H1 (cell line): ENCODE measurements at regions not wholly inside any gene's neighbourhood (a gene's known extent, or its start where the extent isn't known, plus 50 kb on each side); places are given as distances from the start of the nearest gene placed in this dataset.

ENCODE experiments used
- CTCF ChIA-PET: fragments of 300-600 bp; sonication (Branson Sonifier 250); formaldehyde crosslinking; loops from one replicate; lab custom pipeline; 2021; ENCODE audit not compliant: partially characterized antibody; lab: Charles Lee
- POLR2A ChIA-PET: fragments of 300-600 bp; sonication (Branson Sonifier 250); formaldehyde crosslinking; loops from one replicate; lab custom pipeline; 2021; ENCODE audit warnings: inconsistent platforms; ENCODE audit not compliant: partially characterized antibody; lab: Charles Lee
- DNase-seq, 2 experiments: peaks; one replicate each; pipeline versions ENCODE4 v3.0.0 to v3.0.0-alpha.2; 2010 to 2022; ENCODE audit warnings: low spot score in 2 of 2, low read depth in 1 of 2, mixed read lengths in 1 of 2
- FAIRE-seq: peaks from 2 replicates; lab custom pipeline; 2011; peaks lifted over from hg19 to GRCh38; lab: Jason Lieb, UNC
- H2AFZ ChIP-seq: 2 replicates; pipeline ENCODE4 v1.8.1; 2012; ENCODE audit warnings: low read length, inconsistent platforms
- H2AK5ac ChIP-seq: 2 replicates; pipeline ENCODE4 v1.6.1; 2013; ENCODE audit warnings: low read depth, low read length
- H2BK120ac ChIP-seq: replicated peaks from 2 replicates; pipeline ENCODE3; 2013; ENCODE audit warnings: low read depth, low read length, inconsistent platforms
- H2BK12ac ChIP-seq: 2 replicates; pipeline ENCODE4 v1.6.1; 2013; ENCODE audit warnings: low read depth, low read length
- H2BK15ac ChIP-seq: 2 replicates; pipeline ENCODE4 v1.6.1; 2013; ENCODE audit warnings: low read length
- H2BK20ac ChIP-seq: 2 replicates; pipeline ENCODE4 v1.6.1; 2013; ENCODE audit warnings: low read length
- H2BK5ac ChIP-seq: 2 replicates; pipeline ENCODE4 v1.6.1; 2013; ENCODE audit warnings: low read depth, low read length
- H3K14ac ChIP-seq: 2 replicates; pipeline ENCODE4 v1.6.1; 2013; ENCODE audit warnings: inconsistent platforms; ENCODE audit not compliant: insufficient read length
- H3K18ac ChIP-seq: 2 replicates; pipeline ENCODE4 v1.6.1; 2013; ENCODE audit warnings: low read length; ENCODE audit errors: extremely low read depth
- H3K23ac ChIP-seq: 2 replicates; pipeline ENCODE4 v1.6.1; 2013; ENCODE audit warnings: inconsistent platforms; ENCODE audit not compliant: insufficient read length
- H3K23me2 ChIP-seq: 2 replicates; pipeline ENCODE4 v1.6.1; 2013; ENCODE audit warnings: low read depth, low read length
- H3K27ac ChIP-seq: 2 replicates; pipeline ENCODE4 v1.6.1; 2011; ENCODE audit warnings: low read depth, low read length, inconsistent platforms
- H3K27me3 ChIP-seq, 4 experiments: replicated peaks in 1 of 4; 1 replicate in 1 of 4; 2 replicates in 3 of 4; pipeline versions ENCODE4 v1.6.1 to v1.8.1; 2011 to 2013; ENCODE audit warnings: low read length in 3 of 4, mild to moderate bottlenecking in 3 of 4, inconsistent platforms in 2 of 4, mixed read lengths in 2 of 4, moderate library complexity in 1 of 4; ENCODE audit not compliant: control insufficient read depth in 3 of 4, insufficient read depth in 3 of 4; ENCODE audit errors: extremely low read depth in 1 of 4
- H3K36me3 ChIP-seq, 4 experiments: 2 replicates each; pipeline versions ENCODE4 v1.6.1 to v1.8.1; 2011 to 2013; ENCODE audit warnings: mild to moderate bottlenecking in 4 of 4, low read length in 3 of 4, moderate library complexity in 2 of 4, control low read depth in 1 of 4, inconsistent platforms in 1 of 4; ENCODE audit not compliant: insufficient read depth in 4 of 4, control insufficient read depth in 2 of 4
- H3K4ac ChIP-seq: replicated peaks from 2 replicates; pipeline ENCODE3; 2013; ENCODE audit warnings: low read length, low read depth, mixed read lengths, inconsistent platforms; ENCODE audit not compliant: insufficient read length
- H3K4me1 ChIP-seq, 4 experiments: replicated peaks in 1 of 4; 1 replicate in 1 of 4; 2 replicates in 3 of 4; pipeline versions ENCODE4 v1.6.1 to v1.8.1; 2011 to 2013; ENCODE audit warnings: low read length in 3 of 4, inconsistent platforms in 2 of 4, mixed read lengths in 1 of 4; ENCODE audit not compliant: insufficient read depth in 4 of 4, control insufficient read depth in 3 of 4
- H3K4me2 ChIP-seq, 2 experiments: 2 replicates each; pipeline versions ENCODE4 v1.6.1 to v1.8.1; 2011 to 2013; ENCODE audit warnings: low read depth in 2 of 2, low read length in 2 of 2, control low read depth in 1 of 2, inconsistent platforms in 1 of 2, mild to moderate bottlenecking in 1 of 2; ENCODE audit not compliant: insufficient read depth in 1 of 2
- H3K4me3 ChIP-seq, 4 experiments: fragments of 200-600, 300-600 bp in 1 of 4; sonication (generic), shearing (Covaris generic), sonication (Bioruptor Twin) in 1 of 4; 2 replicates each; pipeline versions ENCODE4 v1.5.1 to v1.8.1; 2011 to 2016; ENCODE audit warnings: low read length in 4 of 4, low read depth in 3 of 4, control low read depth in 2 of 4, inconsistent platforms in 2 of 4, mild to moderate bottlenecking in 2 of 4, mixed read lengths in 1 of 4, moderate library complexity in 1 of 4; ENCODE audit not compliant: insufficient read depth in 2 of 4; ENCODE audit errors: extremely low read depth in 1 of 4
- H3K56ac ChIP-seq: replicated peaks from 2 replicates; pipeline ENCODE3; 2013; ENCODE audit warnings: low read depth, mild to moderate bottlenecking, mixed read lengths, low read length, inconsistent platforms; ENCODE audit not compliant: insufficient read length
- H3K79me1 ChIP-seq: 2 replicates; pipeline ENCODE4 v1.6.1; 2013; ENCODE audit warnings: low read depth, low read length, control low read depth
- H3K79me2 ChIP-seq, 2 experiments: 2 replicates each; pipeline versions ENCODE4 v1.6.1 to v1.8.1; 2012 to 2013; ENCODE audit warnings: low read length in 2 of 2, mild to moderate bottlenecking in 2 of 2, inconsistent platforms in 1 of 2; ENCODE audit not compliant: insufficient read depth in 2 of 2, control insufficient read depth in 1 of 2
- H3K9ac ChIP-seq, 4 experiments: replicated peaks in 1 of 4; 1 replicate in 1 of 4; 2 replicates in 3 of 4; pipeline versions ENCODE4 v1.6.1 to v1.8.1; 2011 to 2013; ENCODE audit warnings: low read depth in 3 of 4, low read length in 3 of 4, control low read depth in 2 of 4, mild to moderate bottlenecking in 2 of 4, moderate library complexity in 2 of 4, inconsistent platforms in 1 of 4; ENCODE audit errors: extremely low read depth in 1 of 4
- H3K9me3 ChIP-seq, 2 experiments: 2 replicates each; pipeline versions ENCODE4 v1.6.1 to v1.8.1; 2012 to 2013; ENCODE audit warnings: mild to moderate bottlenecking in 2 of 2, moderate library complexity in 2 of 2, control low read depth in 1 of 2, inconsistent platforms in 1 of 2, low read depth in 1 of 2, low read length in 1 of 2, mixed read lengths in 1 of 2; ENCODE audit not compliant: insufficient read depth in 2 of 2
- H4K20me1 ChIP-seq, 2 experiments: replicated peaks in 1 of 2; 2 replicates each; pipeline versions ENCODE3 to v1.8.1; 2011 to 2013; ENCODE audit warnings: inconsistent platforms in 2 of 2, low read length in 2 of 2, mild to moderate bottlenecking in 1 of 2; ENCODE audit not compliant: insufficient read depth in 2 of 2, control insufficient read depth in 1 of 2
- H4K5ac ChIP-seq: 2 replicates; pipeline ENCODE4 v1.6.1; 2013; ENCODE audit warnings: low read length, low read depth, mixed read lengths, inconsistent platforms; ENCODE audit not compliant: insufficient read length
- H4K8ac ChIP-seq: 2 replicates; pipeline ENCODE4 v1.8.0; 2013; ENCODE audit warnings: mild to moderate bottlenecking, moderate library complexity, low read length, inconsistent platforms; ENCODE audit not compliant: insufficient read depth; ENCODE audit errors: extremely low read depth
- H4K91ac ChIP-seq: replicated peaks from 2 replicates; pipeline ENCODE3; 2013; ENCODE audit warnings: low read length, mixed read lengths, inconsistent platforms; ENCODE audit not compliant: insufficient read length
- CEBPB ChIP-seq: IDR thresholded peaks from 2 replicates; pipeline ENCODE4 v1.6.1; 2012; ENCODE audit warnings: low read depth, low read length
- EGR1 ChIP-seq: IDR thresholded peaks from 2 replicates; pipeline ENCODE4 v1.6.1; 2011; ENCODE audit warnings: low read depth, low read length, borderline replicate concordance
- JUND ChIP-seq: IDR thresholded peaks from 2 replicates; pipeline ENCODE4 v1.6.1; 2011; ENCODE audit warnings: mild to moderate bottlenecking, improper control_type of control experiment, low read length
- KDM5A ChIP-seq: fragments of 200-600 bp; IDR thresholded peaks from 2 replicates; pipeline ENCODE4 v1.7.1; 2012; ENCODE audit warnings: mild to moderate bottlenecking, low read length, inconsistent platforms, mixed read lengths
- SP2 ChIP-seq: IDR thresholded peaks from 2 replicates; pipeline ENCODE4 v1.6.1; 2012; ENCODE audit warnings: mild to moderate bottlenecking, low read length, inconsistent platforms
- WGBS, 2 experiments: shearing (Covaris generic) in 1 of 2; methylation state at CpG; one replicate each; pipeline versions ENCODE4 v1.1.6 to v1.1.7; 2013 to 2015; ENCODE audit warnings: low lambda C conversion rate in 2 of 2, mixed read lengths in 2 of 2, inconsistent platforms in 1 of 2, low coverage in 1 of 2, missing lambda C conversion rate in 1 of 2; ENCODE audit not compliant: insufficient replicate concordance in 2 of 2, insufficient coverage in 1 of 2, insufficient read length in 1 of 2; ENCODE audit errors: extremely low coverage in 1 of 2, missing lambda C conversion rate in 1 of 2; 5-methylcytosine and 5-hydroxymethylcytosine counted together
- TF ChIP-seq, protein P1 (sequence below): IDR thresholded peaks from 2 replicates; pipeline ENCODE4 v1.6.1; 2012; ENCODE audit warnings: inconsistent platforms

DNA sequence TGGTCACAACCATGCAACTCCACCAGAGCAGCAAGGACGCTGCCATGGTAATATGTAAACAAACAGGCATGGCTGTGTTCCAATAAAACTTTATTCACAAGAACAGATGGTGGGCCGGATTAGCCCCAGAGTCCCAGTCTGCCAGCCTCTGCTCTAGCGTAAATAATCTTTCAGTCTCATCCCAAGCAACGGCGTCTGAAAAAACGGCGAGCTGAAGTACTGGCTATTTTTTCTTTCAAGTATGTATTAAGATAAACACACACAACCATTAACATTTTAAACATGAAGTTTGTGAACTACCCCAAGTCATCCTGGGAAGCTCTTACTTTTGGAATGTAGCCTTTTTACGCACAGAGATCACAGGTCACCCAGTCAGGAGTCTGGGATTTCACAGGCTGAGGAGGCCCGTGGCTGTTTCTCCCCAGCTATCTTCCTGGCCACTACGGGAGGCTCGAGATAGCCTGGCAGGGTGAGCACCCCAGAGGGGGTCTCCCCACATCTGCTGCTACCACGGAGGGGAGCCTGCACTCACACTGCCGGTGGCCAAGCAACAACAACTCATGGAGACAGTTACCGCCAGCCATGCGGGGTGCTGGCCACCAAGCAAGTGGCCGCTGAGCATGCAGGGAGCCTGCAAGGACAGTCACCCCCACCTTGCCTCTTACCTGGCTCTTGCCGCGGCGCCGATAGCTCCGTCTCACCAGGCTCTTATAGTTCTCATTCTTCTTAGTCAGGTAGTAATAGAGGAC, 124.6 kb downstream of the RFLNA start:
- Histone ChIP-seq H2BK20ac (no peak overlapping the region), H4K8ac (no peak overlapping the region; the same call in 1 of the 2 replicates), H2BK120ac (no peak overlapping the region), H4K91ac (no peak overlapping the region), H3K4me3 (no peak overlapping the region), H3K9me3 (no peaks in the 10 kb centered on the region), H3K18ac (no peak overlapping the region), H3K4me1 (peaks cover 0 to 5% (median 3%) of the 10 kb centered on the region in 4 experiments; a peak in 3 of 7 replicates), H4K5ac (no peak overlapping the region), H3K79me1 (peaks cover 6% of the 10 kb centered on the region), H2BK12ac (no peak overlapping the region), H3K9ac (no peak overlapping the region), H2AK5ac (no peak overlapping the region), H3K27ac (no peak overlapping the region), H3K79me2 (peaks cover 0 to 3% of the 10 kb centered on the region in 2 experiments; a peak in 1 of 4 replicates), H3K56ac (no peak overlapping the region), H2BK15ac (no peak overlapping the region), H2BK5ac (no peak overlapping the region), H3K4me2 (no peak overlapping the region), H4K20me1 (peaks cover 7 to 10% of the 10 kb centered on the region in 2 experiments), H3K27me3 (no peaks in the 10 kb centered on the region), H2AFZ (no peak overlapping the region), H3K4ac (no peak overlapping the region), H3K23me2 (no peaks in the 10 kb centered on the region), H3K23ac (no peak overlapping the region), H3K36me3 (peaks cover 11 to 34% (median 20%) of the 10 kb centered on the region in 4 experiments), H3K14ac (no peak overlapping the region)
- 94% methylated on average over 21 of the region's 21 CpGs; no CpG with 5 or more reads in 1 of the 2 experiments for WGBS, 2 experiments
- FAIRE-seq (no peak), DNase-seq (no peak)
- ChIA-PET POLR2A (interaction anchor here (0.7 kb wide), 1 partner anchor 9 kb away, joined by 3 read pairs; no protein-coding TSS in a partner anchor), CTCF (interaction anchor here (0.6 to 1.4 kb wide), 5 partner anchors 10 to 324 kb away, joined by 3 to 5 read pairs (median 3); no protein-coding TSS in a partner anchor)
- TF ChIP-seq EGR1 (no peak), JUND (no peak), SP2 (no peak), KDM5A (no peak), CEBPB (no peak)
- TF ChIP-seq, protein P1, sequence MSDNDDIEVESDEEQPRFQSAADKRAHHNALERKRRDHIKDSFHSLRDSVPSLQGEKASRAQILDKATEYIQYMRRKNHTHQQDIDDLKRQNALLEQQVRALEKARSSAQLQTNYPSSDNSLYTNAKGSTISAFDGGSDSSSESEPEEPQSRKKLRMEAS = no peak
